NCI-H2227 (cell line): ENCODE measurements at regions not wholly inside any gene's neighbourhood (a gene's known extent, or its start where the extent isn't known, plus 50 kb on each side); places are given as distances from the start of the nearest gene placed in this dataset.

ENCODE experiments used
- DNase-seq: peaks from one replicate; lab custom pipeline; 2025; ENCODE audit not compliant: unreplicated experiment; lab: John Stamatoyannopoulos, UW

GRCh38 chr2:12826781-12827180 is 110.0 kb downstream of the TRIB2 start:
- no peak for DNase-seq

DNA sequence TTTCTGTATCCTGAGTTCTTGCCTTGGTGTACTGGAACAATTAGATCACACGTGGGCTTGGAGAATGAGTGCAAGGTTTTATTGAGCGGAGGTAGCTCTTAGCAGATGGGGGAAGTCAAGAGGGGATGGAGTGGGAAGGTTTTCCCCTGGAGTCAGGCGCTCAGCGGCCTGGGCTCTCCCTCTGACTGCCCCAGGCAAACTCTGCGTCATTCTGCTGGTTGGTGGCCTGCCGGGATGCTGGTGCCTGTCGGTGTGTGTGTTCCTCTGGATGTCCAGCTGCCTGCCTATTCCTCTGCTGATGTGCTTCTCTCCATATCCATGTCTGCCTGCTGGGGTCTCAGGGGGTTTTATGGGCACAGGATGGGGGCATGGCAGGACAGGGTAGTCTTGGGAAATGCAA is 111.0 kb downstream of the TRIB2 start:
- DNase-seq = no peak

GRCh38 chr2:12828980-12829379 is 112.2 kb downstream of the TRIB2 start:
- DNase-seq = no peak

DNA sequence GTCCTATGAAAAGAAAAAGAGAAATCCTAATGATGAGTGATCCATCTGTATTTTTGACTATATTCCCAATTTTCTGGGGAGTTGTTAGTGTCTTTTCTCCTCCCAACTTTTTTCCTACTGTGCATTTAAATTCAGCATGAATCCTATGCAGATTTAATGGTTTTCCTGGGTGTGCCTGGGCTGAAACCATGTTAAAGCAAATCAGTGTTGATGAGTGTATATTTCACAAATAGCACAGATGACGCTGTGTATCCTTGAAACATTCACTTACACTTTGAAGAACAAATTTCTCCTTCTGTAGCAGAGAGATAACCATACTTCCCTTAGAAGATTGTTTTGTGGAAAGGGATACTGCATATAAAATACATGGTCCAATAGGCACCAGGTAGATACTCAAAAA is 114.3 kb downstream of the TRIB2 start:
- DNase-seq = no peak

GRCh38 chr2:12834239-12834638 is 117.5 kb downstream of the TRIB2 start:
- DNase-seq = no peak

DNA sequence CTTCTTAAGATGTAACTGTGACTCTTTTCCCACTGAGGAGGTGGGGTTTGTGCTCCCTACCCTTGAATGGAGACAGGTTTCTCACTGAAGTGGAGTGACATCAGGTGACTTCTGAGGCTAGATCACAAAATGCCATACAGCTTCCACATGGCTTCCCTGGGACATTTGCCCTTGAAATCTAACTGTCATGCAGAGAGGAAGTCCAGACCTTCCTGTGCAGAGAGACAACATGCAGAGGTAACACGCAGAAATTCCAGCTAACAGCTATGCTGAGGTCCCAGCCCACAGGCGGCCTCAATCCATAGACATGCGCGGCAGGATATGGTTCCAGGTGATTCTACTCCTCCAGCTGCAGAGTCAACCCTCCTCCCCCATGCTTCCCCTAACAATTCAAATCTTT is 119.0 kb downstream of the TRIB2 start:
- no peak for DNase-seq

DNA sequence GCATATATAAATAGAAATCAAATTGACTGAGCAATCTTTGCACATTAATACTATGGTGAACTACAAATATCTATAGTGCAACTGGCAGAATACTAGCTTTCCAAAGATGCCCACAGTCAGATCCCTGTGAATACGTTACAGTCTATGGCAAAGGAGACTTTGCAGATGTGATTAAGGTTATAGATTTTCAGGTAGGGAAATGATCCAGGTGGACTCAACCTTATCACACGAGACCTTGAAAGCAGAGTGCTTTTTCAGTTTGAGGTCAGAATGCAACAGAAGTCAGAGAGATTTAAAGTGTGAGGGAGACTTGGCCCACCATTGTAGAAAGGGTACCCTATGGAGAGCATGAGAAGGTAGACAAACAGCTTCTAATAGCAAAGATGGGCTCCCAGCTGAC is 122.6 kb downstream of the TRIB2 start:
- no peak for DNase-seq

GRCh38 chr2:12841021-12841420 is 124.3 kb downstream of the TRIB2 start:
- DNase-seq = no peak

DNA sequence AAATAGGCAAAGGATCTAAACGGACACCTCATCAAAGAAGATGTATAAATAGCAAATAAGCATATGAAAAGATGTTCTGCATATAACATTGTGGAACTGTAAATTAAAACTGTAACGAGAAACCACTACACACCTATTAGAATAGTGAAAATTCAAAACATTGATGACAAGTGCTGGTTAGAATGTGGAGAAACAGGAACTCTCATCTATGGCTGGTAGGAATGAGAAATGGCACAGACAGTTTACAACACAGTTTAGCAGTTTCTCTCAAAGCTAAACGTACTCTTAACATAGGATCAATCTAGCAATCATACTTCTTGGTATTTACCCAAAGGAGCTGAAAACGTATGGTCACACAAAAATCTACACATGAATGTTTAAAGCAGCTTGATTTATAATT is 126.2 kb downstream of the TRIB2 start:
- no peak for DNase-seq

- DNase-seq = peak; percentile 35
Measured at GRCh38 chr2:12844511-12844910, 127.8 kb downstream of the TRIB2 start.

DNA sequence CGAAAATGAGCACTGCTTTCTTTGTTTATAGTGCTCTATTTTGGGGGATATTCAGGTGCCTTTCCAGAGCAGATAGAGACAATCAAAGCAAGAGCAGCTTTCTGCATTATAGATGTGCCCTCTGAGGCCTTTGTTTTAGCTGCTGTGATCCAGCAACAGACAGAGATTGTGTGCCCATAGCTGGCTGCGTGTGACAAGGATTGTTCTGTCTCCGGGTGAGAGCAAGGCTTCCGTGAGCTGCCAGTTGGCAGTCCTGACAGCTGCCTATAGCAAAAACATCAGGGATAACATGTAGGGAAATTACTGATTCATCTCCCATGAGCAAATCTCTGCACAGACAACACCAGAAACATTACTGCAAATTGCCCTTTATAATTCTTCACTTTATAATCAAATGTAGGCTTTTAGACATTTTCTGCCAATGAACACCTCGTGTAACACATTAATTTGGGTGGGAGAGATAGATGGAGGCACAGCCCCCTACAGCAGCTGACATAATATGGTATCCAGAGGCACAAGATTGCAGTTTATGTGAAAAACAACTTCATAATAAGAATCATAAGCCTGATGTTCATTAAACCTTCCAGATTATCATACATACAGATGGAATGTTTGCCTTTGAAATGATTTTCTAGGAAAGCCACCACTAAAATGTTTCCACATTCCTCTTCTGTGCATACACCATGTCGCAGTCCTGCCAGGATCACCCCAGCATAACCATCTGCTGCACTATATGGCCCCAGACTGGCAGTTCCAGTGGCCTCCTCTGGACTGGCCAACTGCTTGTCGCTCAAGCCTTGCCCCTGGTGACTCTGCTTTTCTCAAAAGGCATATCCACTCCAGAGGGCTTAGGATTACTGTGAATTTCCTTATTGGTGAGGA is 131.2 kb downstream of the TRIB2 start:
- no peak for DNase-seq

- DNase-seq = no peak
Measured at GRCh38 chr2:12852135-12852534, 135.4 kb downstream of the TRIB2 start.

DNA sequence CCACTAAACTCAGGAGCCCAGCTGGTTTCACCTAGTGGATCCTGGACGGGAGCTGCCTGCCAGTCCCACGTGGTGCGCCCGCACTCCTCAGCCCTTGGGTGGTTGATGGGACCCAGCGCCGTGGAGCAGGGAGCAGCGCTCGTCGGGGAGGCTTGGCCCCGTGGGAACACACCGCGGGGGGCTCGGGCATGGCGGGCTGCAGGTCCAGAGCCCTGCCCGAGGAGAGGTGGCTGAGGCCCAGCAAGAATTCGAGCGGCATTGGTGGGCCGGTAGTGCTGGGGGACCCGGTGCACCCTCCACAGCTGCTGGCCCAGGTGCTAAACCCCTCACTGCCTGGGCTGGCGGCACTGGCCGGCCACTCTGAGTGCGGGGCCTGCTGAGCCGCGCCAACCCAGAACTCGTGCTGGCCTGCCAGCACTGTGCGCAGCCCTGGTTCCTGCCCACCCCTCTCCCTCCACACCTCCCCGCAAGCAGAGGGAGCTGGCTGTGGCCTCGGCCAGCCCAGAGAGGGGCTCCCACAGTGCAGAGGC is 137.3 kb downstream of the TRIB2 start:
- DNase-seq = no peak

- DNase-seq = no peak
Measured at GRCh38 chr2:12855508-12855907, 138.8 kb downstream of the TRIB2 start.

- no peak for DNase-seq
Measured at GRCh38 chr2:12856934-12857601, 140.3 kb downstream of the TRIB2 start.

GRCh38 chr2:12857891-12858290 is 141.2 kb downstream of the TRIB2 start:
- no peak for DNase-seq

- DNase-seq = no peak
Measured at GRCh38 chr2:12858786-12859185, 142.1 kb downstream of the TRIB2 start.

DNA sequence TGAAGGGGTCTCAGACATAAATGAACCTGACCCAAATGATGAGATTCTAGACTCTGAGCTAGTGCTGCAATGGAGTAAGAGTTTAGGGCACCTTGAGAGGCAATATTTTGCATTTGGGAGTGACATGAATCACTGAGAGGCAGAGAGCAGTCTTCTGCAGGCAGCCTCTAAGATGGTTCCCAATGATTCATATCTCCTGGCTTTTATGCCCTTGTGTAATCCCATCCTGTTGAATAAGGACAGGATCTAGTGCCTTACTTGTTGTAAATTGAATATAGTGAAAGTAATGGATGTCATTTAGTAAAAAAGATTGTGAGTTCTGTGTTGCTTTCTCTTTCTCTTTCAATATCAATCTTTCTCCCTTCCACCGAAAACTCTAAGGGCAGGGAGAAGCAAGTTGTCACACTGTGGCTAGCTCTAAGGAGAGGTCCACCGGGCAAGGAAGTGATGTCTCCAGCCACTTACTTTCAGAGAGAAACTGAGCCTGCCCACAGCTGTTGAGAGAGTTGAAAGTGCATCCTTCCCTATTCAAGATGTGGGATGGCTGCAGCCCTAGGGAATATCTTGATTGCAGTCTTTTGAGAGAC is 144.7 kb downstream of the TRIB2 start:
- no peak for DNase-seq

DNA sequence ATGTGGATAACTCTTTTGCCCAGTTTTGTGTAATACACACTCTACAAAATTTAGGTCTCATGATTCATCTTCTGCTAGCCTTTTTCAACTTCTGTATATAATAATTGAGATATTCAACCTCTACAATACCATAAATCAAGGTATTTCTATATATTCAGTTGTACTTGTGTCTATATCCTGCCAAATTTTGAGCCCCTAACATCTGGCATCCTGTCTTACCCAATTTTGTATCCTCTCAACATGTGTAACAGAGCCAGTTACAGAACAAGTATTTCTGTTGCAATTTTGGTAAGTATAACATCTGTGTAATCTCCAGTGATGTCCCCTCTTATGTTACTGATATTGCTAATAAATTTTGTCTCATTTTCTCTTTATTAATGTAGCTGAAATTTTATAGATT is 145.8 kb downstream of the TRIB2 start:
- no peak for DNase-seq

DNA sequence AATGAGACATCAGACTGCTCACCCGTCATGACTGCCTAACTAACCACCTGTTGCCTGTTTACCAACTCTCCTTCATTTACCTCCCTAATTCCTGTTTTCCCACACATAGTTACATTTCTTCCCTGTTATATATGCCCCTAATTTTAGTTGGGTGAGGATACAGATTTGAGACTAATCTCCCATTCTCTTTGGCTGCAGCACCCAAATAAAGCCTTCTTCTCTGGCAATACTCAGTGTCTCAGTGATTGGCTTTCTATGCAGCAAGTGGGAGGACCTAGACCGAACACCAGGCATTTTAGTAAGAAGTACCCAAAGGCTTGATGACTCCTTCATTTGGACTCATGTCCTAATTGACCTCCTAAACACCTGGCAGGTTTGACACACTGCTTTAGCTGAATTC is 147.2 kb downstream of the TRIB2 start:
- no peak for DNase-seq

GRCh38 chr2:12867631-12868287 is 151.0 kb downstream of the TRIB2 start:
- no peak for DNase-seq
